Uterus (tissue), 2 donors: ENCODE measurements at regions not wholly inside any gene's neighbourhood (a gene's known extent, or its start where the extent isn't known, plus 50 kb on each side); places are given as distances from the start of the nearest gene placed in this dataset.

Source experiments
- POLR2A ChIP-seq, 2 donors: fragments of 450-650 bp; IDR thresholded peaks; one replicate each; pipeline ENCODE4 v1.6.1; 2016; ENCODE audit warnings: antibody characterized with exemption in 2 of 2, mild to moderate bottlenecking in 1 of 2, moderate library complexity in 1 of 2
- TF ChIP-seq, protein P1 (sequence below), 4 experiments: fragments of 200-600 bp in 2 of 4; fragments of 450-650 bp in 2 of 4; sonication (generic) in 2 of 4; IDR thresholded peaks; one replicate each; pipeline ENCODE4 v1.5.1; 2016 to 2019; ENCODE audit warnings: antibody characterized with exemption in 4 of 4, mild to moderate bottlenecking in 2 of 4, moderate library complexity in 1 of 4

GRCh38 chr4:30866907-30867306, 146.7 kb downstream of the PCDH7 start:
- no peak for TF ChIP-seq POLR2A (IDR thresholded peaks at IDR 0.05)
- TF ChIP-seq, protein P1, sequence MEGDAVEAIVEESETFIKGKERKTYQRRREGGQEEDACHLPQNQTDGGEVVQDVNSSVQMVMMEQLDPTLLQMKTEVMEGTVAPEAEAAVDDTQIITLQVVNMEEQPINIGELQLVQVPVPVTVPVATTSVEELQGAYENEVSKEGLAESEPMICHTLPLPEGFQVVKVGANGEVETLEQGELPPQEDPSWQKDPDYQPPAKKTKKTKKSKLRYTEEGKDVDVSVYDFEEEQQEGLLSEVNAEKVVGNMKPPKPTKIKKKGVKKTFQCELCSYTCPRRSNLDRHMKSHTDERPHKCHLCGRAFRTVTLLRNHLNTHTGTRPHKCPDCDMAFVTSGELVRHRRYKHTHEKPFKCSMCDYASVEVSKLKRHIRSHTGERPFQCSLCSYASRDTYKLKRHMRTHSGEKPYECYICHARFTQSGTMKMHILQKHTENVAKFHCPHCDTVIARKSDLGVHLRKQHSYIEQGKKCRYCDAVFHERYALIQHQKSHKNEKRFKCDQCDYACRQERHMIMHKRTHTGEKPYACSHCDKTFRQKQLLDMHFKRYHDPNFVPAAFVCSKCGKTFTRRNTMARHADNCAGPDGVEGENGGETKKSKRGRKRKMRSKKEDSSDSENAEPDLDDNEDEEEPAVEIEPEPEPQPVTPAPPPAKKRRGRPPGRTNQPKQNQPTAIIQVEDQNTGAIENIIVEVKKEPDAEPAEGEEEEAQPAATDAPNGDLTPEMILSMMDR (IDR thresholded peaks at IDR 0.05): no peak
